ENCODE measurements at regions not wholly inside any gene's neighbourhood (a gene's known extent, or its start where the extent isn't known, plus 50 kb on each side); places are given as distances from the start of the nearest gene placed in this dataset.

GRCh38 chr6:166228425-166228824 lies 60.8 kb upstream of the TBXT start:
- peaks cover 40% of the 10 kb centered on the region for H3K4me1 Mint-ChIP-seq
- no peak overlapping the region for H3K27ac Mint-ChIP-seq
- H3K27me3 Mint-ChIP-seq, result no peaks in the 10 kb centered on the region
- no peak overlapping the region for H3K4me3 Mint-ChIP-seq
- H3K36me3 Mint-ChIP-seq, result no peaks in the 10 kb centered on the region
- no peaks in the 10 kb centered on the region for H3K9me3 Mint-ChIP-seq

DNA sequence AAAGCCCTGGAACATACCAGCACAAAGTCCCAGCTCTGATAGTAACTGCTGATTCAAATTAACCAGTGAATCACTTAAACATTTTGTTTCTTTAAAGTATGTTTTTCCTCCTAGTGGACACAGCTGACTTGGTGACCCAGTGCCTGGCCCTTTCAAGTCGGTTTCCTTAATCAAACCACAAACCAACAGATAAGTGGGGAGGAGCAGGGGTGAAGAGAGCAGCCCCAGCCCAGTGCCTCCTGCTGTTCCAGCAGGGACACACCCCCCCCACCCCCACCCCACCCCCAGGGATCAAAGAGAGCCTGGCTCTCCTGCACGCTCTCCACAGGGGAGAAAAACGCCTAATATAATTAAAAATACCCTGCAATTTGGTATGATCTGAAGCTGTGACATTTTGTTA lies 55.4 kb upstream of the TBXT start:
- H3K27ac Mint-ChIP-seq, result no peak overlapping the region
- H3K27me3 Mint-ChIP-seq, result no peaks in the 10 kb centered on the region
- no peaks in the 10 kb centered on the region for H3K36me3 Mint-ChIP-seq
- H3K4me3 Mint-ChIP-seq, result no peak overlapping the region
- H3K9me3 Mint-ChIP-seq, result no peaks in the 10 kb centered on the region
- H3K4me1 Mint-ChIP-seq, result peaks cover 23% of the 10 kb centered on the region

- H3K27me3 Mint-ChIP-seq, result no peaks in the 10 kb centered on the region
- H3K36me3 Mint-ChIP-seq, result no peaks in the 10 kb centered on the region
- no peak overlapping the region for H3K4me3 Mint-ChIP-seq
- H3K9me3 Mint-ChIP-seq, result no peaks in the 10 kb centered on the region
- peaks cover 23% of the 10 kb centered on the region for H3K4me1 Mint-ChIP-seq
- H3K27ac Mint-ChIP-seq, result no peak overlapping the region
Observed at GRCh38 chr6:166222631-166223030, 55.0 kb upstream of the TBXT start.

GRCh38 chr6:166221636-166222035 lies 54.0 kb upstream of the TBXT start:
- Mint-ChIP-seq H3K27me3 (no peaks in the 10 kb centered on the region), H3K36me3 (no peaks in the 10 kb centered on the region), H3K9me3 (no peaks in the 10 kb centered on the region), H3K27ac (no peak overlapping the region), H3K4me1 (peaks cover 23% of the 10 kb centered on the region), H3K4me3 (no peak overlapping the region)

- Mint-ChIP-seq H3K9me3 (no peaks in the 10 kb centered on the region), H3K4me3 (no peak overlapping the region), H3K4me1 (peaks cover 23% of the 10 kb centered on the region), H3K36me3 (no peaks in the 10 kb centered on the region), H3K27me3 (no peaks in the 10 kb centered on the region), H3K27ac (no peak overlapping the region)
Observed at GRCh38 chr6:166221040-166221439, 53.4 kb upstream of the TBXT start.
